ENCODE measurements at regions not wholly inside any gene's neighbourhood (a gene's known extent, or its start where the extent isn't known, plus 50 kb on each side); places are given as distances from the start of the nearest gene placed in this dataset.
"Not testable (repeated sequence)": the region's sequence is repeated elsewhere in the genome, so short reads cannot be mapped to it uniquely, and the experiment has no call there.

- DNase-seq = no peak
These were observed 89.7 kb upstream of the DHRS4 start for GRCh38 chr14:23863836-23864235.

- DNase-seq = no peak
These were observed 89.3 kb upstream of the DHRS4 start for GRCh38 chr14:23864259-23864658.

GRCh38 chr14:23864861-23865260, 88.7 kb upstream of the DHRS4 start:
- DNase-seq = no peak

- no peak for DNase-seq
These were observed 88.1 kb upstream of the DHRS4 start for GRCh38 chr14:23865502-23865901.

GRCh38 chr14:23866269-23866668, 87.3 kb upstream of the DHRS4 start:
- no peak for DNase-seq

- DNase-seq = no peak
These were observed 84.4 kb upstream of the DHRS4 start for GRCh38 chr14:23869078-23869719.

GRCh38 chr14:23876160-23876750, 77.3 kb upstream of the DHRS4 start:
- DNase-seq = no peak

- no peak for DNase-seq
These were observed 76.5 kb upstream of the DHRS4 start for GRCh38 chr14:23877111-23877510.

GRCh38 chr14:23877538-23878180, 75.9 kb upstream of the DHRS4 start:
- no peak for DNase-seq

GRCh38 chr14:23881282-23881681, 72.3 kb upstream of the DHRS4 start:
- no peak for DNase-seq

GRCh38 chr14:23883684-23884540, 69.7 kb upstream of the DHRS4 start:
- DNase-seq = no peak

GRCh38 chr14:23884541-23884904, 69.0 kb upstream of the DHRS4 start:
- no peak for DNase-seq

GRCh38 chr14:23887536-23887935, 66.0 kb upstream of the DHRS4 start:
- DNase-seq = no peak

- DNase-seq = not testable (repeated sequence)
These were observed 61.9 kb upstream of the DHRS4 start for GRCh38 chr14:23891717-23892116.

GRCh38 chr14:23892289-23892688, 61.3 kb upstream of the DHRS4 start:
- not testable (repeated sequence) for DNase-seq

GRCh38 chr14:23894362-23895052, 59.1 kb upstream of the DHRS4 start:
- no peak for DNase-seq

- DNase-seq = no peak
These were observed 58.5 kb upstream of the DHRS4 start for GRCh38 chr14:23895053-23895419.

GRCh38 chr14:23895480-23895879, 58.1 kb upstream of the DHRS4 start:
- DNase-seq = peak; percentile 13

GRCh38 chr14:23896609-23897153, 56.9 kb upstream of the DHRS4 start:
- DNase-seq = no peak

- not testable (repeated sequence) for DNase-seq
These were observed 56.3 kb upstream of the DHRS4 start for GRCh38 chr14:23897291-23897690.

GRCh38 chr14:23898359-23898758, 55.2 kb upstream of the DHRS4 start:
- DNase-seq = not testable (repeated sequence)

GRCh38 chr14:23899788-23900187, 53.8 kb upstream of the DHRS4 start:
- DNase-seq = no peak

GRCh38 chr14:23903442-23903841, 50.1 kb upstream of the DHRS4 start:
- no peak for DNase-seq

Data from NCI-H446 treated with DMSO at 0.1 percent for 48 hours (cell line).